Activated CD8-positive, alpha-beta memory T cell treated with anti-CD3 and anti-CD28 coated beads, Interleukin-2, amount 10 ng/mL, durations not matched to agents 7 days and 5 days (primary cell): ENCODE measurements at regions not wholly inside any gene's neighbourhood (a gene's known extent, or its start where the extent isn't known, plus 50 kb on each side); places are given as distances from the start of the nearest gene placed in this dataset.
"Not testable (repeated sequence)": the region's sequence is repeated elsewhere in the genome, so short reads cannot be mapped to it uniquely, and the experiment has no call there.

Experiments
- ATAC-seq: fragments of 150-1000 bp; cut with Tn5 transposase; one replicate; pipeline ENCODE4 v1.10.0; 2021; ENCODE audit warnings: moderate library complexity
- CTCF ChIA-PET: fragments of 350-600 bp; sonication (Branson Sonifier 250); formaldehyde crosslinking; loops from one replicate; lab custom pipeline; 2021; ENCODE audit warnings: antibody characterized with exemption; lab: Charles Lee
- DNase-seq: peaks from one replicate; pipeline ENCODE4 v3.0.0-alpha.2; 2020
- H3K27ac Mint-ChIP-seq: one replicate; pipeline ENCODE4 v1.8.0; 2021; ENCODE audit warnings: mild to moderate bottlenecking, mixed read lengths
- H3K27me3 Mint-ChIP-seq: one replicate; pipeline ENCODE4 v1.8.0; 2021; ENCODE audit warnings: mixed read lengths
- H3K36me3 Mint-ChIP-seq: one replicate; pipeline ENCODE4 v1.8.0; 2021; ENCODE audit warnings: mild to moderate bottlenecking, mixed read lengths
- H3K4me1 Mint-ChIP-seq: one replicate; pipeline ENCODE4 v1.8.0; 2021; ENCODE audit warnings: mixed read lengths
- H3K4me3 Mint-ChIP-seq: one replicate; pipeline ENCODE4 v1.8.0; 2021; ENCODE audit warnings: mild to moderate bottlenecking, moderate library complexity, mixed read lengths
- H3K9me3 Mint-ChIP-seq: one replicate; pipeline ENCODE4 v1.8.0; 2022; ENCODE audit warnings: low read depth, mixed read lengths

DNA sequence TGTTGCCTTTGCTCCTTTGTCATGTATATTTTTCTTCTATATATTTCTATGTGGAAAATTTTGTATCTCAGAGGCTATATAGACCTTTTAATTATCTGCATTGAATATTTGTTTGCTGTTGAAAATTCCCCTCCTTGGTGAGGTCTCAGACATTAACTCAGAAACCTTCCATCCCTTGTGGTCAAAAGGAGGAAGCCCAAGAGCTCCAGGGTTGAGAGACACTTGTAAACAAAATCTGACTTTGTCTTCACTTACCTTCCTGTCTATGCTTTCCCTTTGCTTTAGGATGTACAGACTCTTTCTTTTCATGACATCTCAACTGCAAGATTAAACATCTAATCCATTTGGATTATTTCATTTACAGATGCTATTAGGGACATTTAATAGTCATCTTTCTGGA, 157.5 kb downstream of the PCDH20 start:
- ATAC-seq (no peak), DNase-seq (no peak)
- Mint-ChIP-seq H3K27ac (no peak overlapping the region), H3K27me3 (no peaks in the 10 kb centered on the region), H3K4me3 (no peak overlapping the region), H3K4me1 (no peaks in the 10 kb centered on the region), H3K36me3 (no peaks in the 10 kb centered on the region), H3K9me3 (peaks cover 3% of the 10 kb centered on the region)
- CTCF ChIA-PET: no interaction called here

DNA sequence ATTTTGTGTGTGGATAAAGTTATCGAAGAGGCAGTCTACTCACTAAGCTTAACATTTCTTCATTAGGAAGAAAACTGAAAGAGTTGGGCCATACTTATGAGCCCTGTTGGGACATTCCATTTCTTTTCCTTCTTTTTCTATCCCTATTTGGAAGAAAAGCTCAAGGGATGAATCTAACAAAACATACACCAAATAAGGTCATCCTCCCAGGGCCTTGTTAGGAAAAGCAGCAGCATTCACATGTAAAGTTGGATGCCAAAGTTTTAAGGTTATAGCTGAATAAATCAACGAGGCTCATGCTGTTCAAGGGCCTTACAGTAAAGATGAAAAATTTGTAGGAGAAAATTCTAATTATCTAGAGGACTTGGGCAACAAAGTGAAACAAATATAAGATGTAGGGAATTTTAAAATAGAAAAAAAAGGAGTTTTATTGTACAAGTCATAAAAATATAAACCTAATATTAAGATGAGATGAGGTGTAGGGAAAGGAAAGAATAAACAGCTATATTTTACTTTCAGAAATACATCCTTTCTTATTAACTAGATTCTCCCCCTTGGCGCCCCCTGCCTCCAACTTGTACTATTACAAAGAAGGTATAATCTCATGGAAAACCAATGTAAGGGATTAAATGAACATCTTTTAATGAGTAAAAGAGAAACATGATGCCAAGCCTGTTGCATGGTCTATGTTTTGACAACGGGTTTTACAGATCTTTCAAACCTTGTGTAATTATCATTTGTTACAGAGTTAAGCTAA, 160.4 kb downstream of the PCDH20 start:
- H3K27ac Mint-ChIP-seq: no peak overlapping the region
- no peak for DNase-seq
- H3K9me3 Mint-ChIP-seq: peaks cover 3% of the 10 kb centered on the region
- H3K27me3 Mint-ChIP-seq: no peaks in the 10 kb centered on the region
- no peaks in the 10 kb centered on the region for H3K36me3 Mint-ChIP-seq
- CTCF ChIA-PET: no interaction called here
- H3K4me3 Mint-ChIP-seq: no peak overlapping the region
- ATAC-seq: no peak
- no peaks in the 10 kb centered on the region for H3K4me1 Mint-ChIP-seq

GRCh38 chr13:61253105-61253877, 162.4 kb downstream of the PCDH20 start:
- CTCF ChIA-PET: no interaction called here
- H3K4me1 Mint-ChIP-seq: no peaks in the 10 kb centered on the region
- H3K36me3 Mint-ChIP-seq: no peaks in the 10 kb centered on the region
- no peak overlapping the region for H3K27ac Mint-ChIP-seq
- DNase-seq (no peak), ATAC-seq (no peak)
- peaks cover 4% of the 10 kb centered on the region for H3K9me3 Mint-ChIP-seq
- H3K27me3 Mint-ChIP-seq: no peaks in the 10 kb centered on the region
- H3K4me3 Mint-ChIP-seq: no peak overlapping the region

DNA sequence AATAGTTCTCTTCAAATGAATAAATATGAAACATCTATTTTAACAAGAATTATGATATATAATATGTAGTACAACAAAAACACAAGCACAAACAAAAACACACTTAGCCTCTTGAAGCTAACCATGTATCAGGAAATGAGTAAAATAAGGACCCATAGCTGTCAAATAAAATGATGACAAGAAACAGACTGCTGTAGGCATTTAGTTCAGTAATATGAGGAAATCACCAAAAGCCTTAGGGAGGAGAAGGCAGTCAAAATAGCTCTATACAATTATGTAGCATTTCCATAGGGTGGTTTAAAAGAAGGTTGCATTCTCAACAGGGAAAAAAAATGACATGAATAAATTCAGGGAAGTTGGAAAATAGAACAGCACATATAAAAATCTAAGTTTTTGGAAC, 163.4 kb downstream of the PCDH20 start:
- CTCF ChIA-PET: no interaction called here
- H3K4me1 Mint-ChIP-seq: no peaks in the 10 kb centered on the region

GRCh38 chr13:61247149-61247936, 168.3 kb downstream of the PCDH20 start:
- Mint-ChIP-seq H3K4me3 (no peak overlapping the region), H3K9me3 (peaks cover 2% of the 10 kb centered on the region), H3K27ac (no peak overlapping the region), H3K36me3 (no peaks in the 10 kb centered on the region), H3K4me1 (no peaks in the 10 kb centered on the region), H3K27me3 (no peaks in the 10 kb centered on the region)
- ATAC-seq: no peak
- DNase-seq: no peak
- CTCF ChIA-PET: no interaction called here

More for the DNA sequence above, 163.4 kb downstream of the PCDH20 start:
- ATAC-seq (no peak), DNase-seq (no peak)
- no peak overlapping the region for H3K27ac Mint-ChIP-seq
- H3K9me3 Mint-ChIP-seq: peaks cover 2% of the 10 kb centered on the region
- no peak overlapping the region for H3K4me3 Mint-ChIP-seq
- no peaks in the 10 kb centered on the region for H3K36me3 Mint-ChIP-seq
- no peaks in the 10 kb centered on the region for H3K27me3 Mint-ChIP-seq

GRCh38 chr13:61246351-61246750, 169.3 kb downstream of the PCDH20 start:
- no peak for DNase-seq
- peaks cover 2% of the 10 kb centered on the region for H3K9me3 Mint-ChIP-seq
- H3K4me1 Mint-ChIP-seq: no peaks in the 10 kb centered on the region
- H3K27ac Mint-ChIP-seq: no peak overlapping the region
- H3K36me3 Mint-ChIP-seq: no peaks in the 10 kb centered on the region
- H3K4me3 Mint-ChIP-seq: no peak overlapping the region
- H3K27me3 Mint-ChIP-seq: no peaks in the 10 kb centered on the region
- ATAC-seq: no peak
- CTCF ChIA-PET: no interaction called here

DNA sequence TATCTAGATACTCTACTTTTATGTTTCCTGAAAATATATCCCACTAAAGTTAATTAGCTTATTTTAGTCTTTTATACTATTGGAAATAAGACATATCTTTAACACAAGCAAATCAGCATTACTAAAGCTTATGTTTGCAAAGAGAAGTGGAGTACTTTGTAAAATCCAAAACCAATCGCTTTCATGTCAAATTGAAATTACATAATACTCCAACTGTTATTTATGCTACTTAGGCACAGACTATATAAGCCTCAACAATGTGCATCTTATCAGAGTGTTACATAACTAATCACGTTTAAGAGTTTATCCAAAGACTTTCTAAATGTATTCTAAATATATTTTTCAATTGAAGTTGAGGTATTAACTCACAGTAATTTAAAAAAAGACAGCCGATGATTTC, 200.0 kb downstream of the PCDH20 start:
- no peak for ATAC-seq
- DNase-seq: no peak
- H3K27ac Mint-ChIP-seq: no peak overlapping the region
- no peak overlapping the region for H3K4me3 Mint-ChIP-seq
- H3K27me3 Mint-ChIP-seq: no peaks in the 10 kb centered on the region
- peaks cover 3% of the 10 kb centered on the region for H3K9me3 Mint-ChIP-seq
- CTCF ChIA-PET: no interaction called here
- H3K36me3 Mint-ChIP-seq: no peaks in the 10 kb centered on the region
- H3K4me1 Mint-ChIP-seq: no peaks in the 10 kb centered on the region

GRCh38 chr13:61215116-61215515, 200.5 kb downstream of the PCDH20 start:
- H3K27me3 Mint-ChIP-seq: no peaks in the 10 kb centered on the region
- H3K4me3 Mint-ChIP-seq: no peak overlapping the region
- H3K4me1 Mint-ChIP-seq: no peaks in the 10 kb centered on the region
- CTCF ChIA-PET: no interaction called here
- ATAC-seq: no peak
- H3K36me3 Mint-ChIP-seq: no peaks in the 10 kb centered on the region
- peaks cover 3% of the 10 kb centered on the region for H3K9me3 Mint-ChIP-seq
- no peak overlapping the region for H3K27ac Mint-ChIP-seq
- DNase-seq: no peak

- Mint-ChIP-seq H3K4me1 (no peaks in the 10 kb centered on the region), H3K36me3 (no peaks in the 10 kb centered on the region), H3K27ac (no peak overlapping the region), H3K9me3 (peaks cover 3% of the 10 kb centered on the region), H3K4me3 (no peak overlapping the region), H3K27me3 (no peaks in the 10 kb centered on the region)
- ATAC-seq: no peak
- no peak for DNase-seq
- CTCF ChIA-PET: no interaction called here
Measured at GRCh38 chr13:61214551-61214950, 201.1 kb downstream of the PCDH20 start.

- CTCF ChIA-PET, H3K9me3 Mint-ChIP-seq, H3K36me3 Mint-ChIP-seq, DNase-seq, H3K4me3 Mint-ChIP-seq, H3K27ac Mint-ChIP-seq, H3K27me3 Mint-ChIP-seq, H3K4me1 Mint-ChIP-seq, ATAC-seq: not testable (repeated sequence)
Measured at GRCh38 chr13:61205898-61206297, 209.8 kb downstream of the PCDH20 start.

GRCh38 chr13:61204025-61204424, 211.6 kb downstream of the PCDH20 start:
- Mint-ChIP-seq H3K4me1 (no peaks in the 10 kb centered on the region), H3K27ac (no peak overlapping the region), H3K4me3 (no peak overlapping the region), H3K36me3 (no peaks in the 10 kb centered on the region), H3K27me3 (no peaks in the 10 kb centered on the region), H3K9me3 (peaks cover 10% of the 10 kb centered on the region)
- DNase-seq (no peak), ATAC-seq (no peak)
- CTCF ChIA-PET: no interaction called here

DNA sequence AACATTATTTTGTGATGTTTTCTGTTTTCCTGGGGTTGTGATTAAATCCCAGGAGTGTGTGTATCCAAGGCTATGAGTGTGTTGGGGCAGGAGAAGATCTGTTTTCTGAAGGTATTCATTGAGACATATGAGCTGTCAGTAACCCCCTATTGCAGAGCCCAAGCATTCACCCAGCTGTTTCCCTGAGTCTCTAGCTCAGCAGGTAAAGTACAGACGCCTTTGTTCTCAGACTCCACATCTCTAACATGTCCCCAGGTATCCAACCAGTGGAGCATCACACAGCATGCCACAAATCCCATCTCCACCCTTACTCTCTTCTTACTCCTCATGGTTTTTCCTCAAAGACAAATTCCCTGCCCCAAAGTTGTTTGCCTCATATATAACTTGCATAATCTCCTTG, 213.6 kb downstream of the PCDH20 start:
- Mint-ChIP-seq H3K9me3 (peaks cover 8% of the 10 kb centered on the region), H3K36me3 (no peaks in the 10 kb centered on the region), H3K27ac (no peak overlapping the region), H3K4me3 (no peak overlapping the region), H3K27me3 (no peaks in the 10 kb centered on the region), H3K4me1 (no peaks in the 10 kb centered on the region)
- ATAC-seq (no peak), DNase-seq (no peak)
- CTCF ChIA-PET: no interaction called here

DNA sequence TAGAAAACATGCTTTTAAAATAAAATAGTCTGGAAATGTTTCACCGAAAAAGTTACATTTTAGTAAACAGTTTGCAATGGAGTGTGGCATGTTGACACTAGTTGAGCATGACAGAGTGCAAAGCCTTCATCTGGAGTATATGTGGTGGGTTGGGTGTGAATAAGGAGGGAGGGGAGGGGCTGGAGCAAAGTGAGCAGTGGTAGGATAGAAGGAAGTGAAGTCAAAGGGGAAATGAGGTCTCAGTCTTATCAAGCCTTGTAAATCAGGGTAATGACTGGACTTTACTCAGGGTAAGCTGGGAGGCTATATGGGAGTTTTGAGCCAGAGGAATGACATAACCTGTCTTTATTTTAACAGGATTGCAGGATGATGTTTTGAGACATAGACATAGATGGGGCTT, 222.8 kb downstream of the PCDH20 start:
- no peak overlapping the region for H3K4me3 Mint-ChIP-seq
- H3K36me3 Mint-ChIP-seq: no peaks in the 10 kb centered on the region
- no peaks in the 10 kb centered on the region for H3K27me3 Mint-ChIP-seq
- no peak for ATAC-seq
- no peak overlapping the region for H3K27ac Mint-ChIP-seq
- H3K4me1 Mint-ChIP-seq: no peaks in the 10 kb centered on the region
- CTCF ChIA-PET: no interaction called here
- DNase-seq: no peak
- H3K9me3 Mint-ChIP-seq: peaks cover 8% of the 10 kb centered on the region
